HG03521 (cell line): ENCODE measurements at regions not wholly inside any gene's neighbourhood (a gene's known extent, or its start where the extent isn't known, plus 50 kb on each side); places are given as distances from the start of the nearest gene placed in this dataset.

Experiments
- ATAC-seq: cut with Tn5 transposase; IDR thresholded peaks from one replicate; pipeline ENCODE4 v1.9.1; 2021; ENCODE audit warnings: mild to moderate bottlenecking, moderate library complexity; ENCODE audit not compliant: unreplicated experiment

GRCh38 chr13:59495936-59496512 is 667.7 kb downstream of the DIAPH3 start:
- no peak for ATAC-seq

DNA sequence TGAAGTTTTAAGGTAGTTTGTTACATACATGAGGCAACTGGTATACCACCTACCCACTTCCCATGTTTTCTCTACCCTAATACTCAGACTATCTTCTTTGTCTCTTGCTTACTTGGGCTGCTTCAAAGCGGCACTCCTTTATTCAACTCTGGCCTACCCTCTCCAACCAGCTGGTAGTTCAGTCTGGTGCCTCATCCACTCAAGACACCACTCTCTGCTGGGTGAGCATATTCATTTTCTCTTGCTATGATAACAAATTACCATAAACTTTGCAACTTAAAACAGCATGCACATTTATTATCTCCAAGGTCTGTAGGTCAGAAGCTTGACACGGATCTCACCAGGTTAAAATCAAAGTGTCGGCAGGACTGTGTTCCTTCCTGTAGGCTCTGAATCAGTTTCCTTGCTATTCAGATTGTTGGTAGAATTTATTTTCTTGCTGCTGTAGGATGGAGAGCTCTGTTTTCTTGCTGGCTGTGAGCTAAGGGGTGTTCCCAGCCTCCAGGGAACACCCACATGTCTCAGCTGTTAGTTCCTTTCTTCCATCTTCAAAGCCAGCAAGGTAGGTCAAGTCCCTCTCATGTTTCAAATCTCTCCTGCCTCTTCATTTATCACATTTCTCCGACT is 666.0 kb downstream of the DIAPH3 start:
- ATAC-seq: no peak

GRCh38 chr13:59501004-59501403 is 662.7 kb downstream of the DIAPH3 start:
- ATAC-seq: no peak

- no peak for ATAC-seq
Measured at GRCh38 chr13:59504407-59504806, 659.3 kb downstream of the DIAPH3 start.

DNA sequence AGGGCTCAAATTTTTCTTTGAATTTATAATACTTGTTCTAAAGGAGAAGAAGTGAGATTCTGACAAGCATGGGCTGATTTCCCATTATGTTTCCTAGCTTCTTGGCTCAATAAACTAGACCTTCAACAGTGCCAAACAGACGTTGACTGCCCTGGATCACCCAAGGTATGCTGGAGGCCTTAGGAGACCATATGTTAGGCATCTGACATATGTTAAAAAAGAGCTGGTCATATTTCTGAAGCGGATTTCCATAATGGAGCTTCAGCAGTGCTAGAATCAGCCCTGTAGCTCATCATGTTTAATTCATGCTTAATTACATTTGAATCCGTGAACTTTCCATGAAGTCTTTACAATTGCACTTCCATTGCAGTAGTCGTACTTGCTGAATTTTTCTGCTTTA is 653.3 kb downstream of the DIAPH3 start:
- no peak for ATAC-seq

DNA sequence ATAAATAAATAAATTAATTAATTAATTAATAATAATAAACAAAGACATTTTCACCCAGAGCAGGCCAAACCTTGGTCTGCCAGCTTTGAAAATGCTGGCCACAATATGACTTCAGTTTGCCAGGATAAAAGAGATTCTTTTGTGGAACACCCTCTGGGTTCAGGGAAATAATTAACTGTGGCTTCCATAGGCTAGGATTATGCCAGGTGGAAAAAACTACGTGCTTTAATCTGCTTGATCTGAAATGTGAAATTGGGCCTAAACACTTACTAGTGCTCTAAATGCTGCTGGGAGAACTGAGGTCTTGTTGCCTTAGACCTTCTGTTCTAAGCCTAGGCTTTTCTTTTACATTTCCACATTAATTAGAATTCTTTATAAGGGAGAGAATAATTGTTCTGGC is 650.0 kb downstream of the DIAPH3 start:
- ATAC-seq: no peak

DNA sequence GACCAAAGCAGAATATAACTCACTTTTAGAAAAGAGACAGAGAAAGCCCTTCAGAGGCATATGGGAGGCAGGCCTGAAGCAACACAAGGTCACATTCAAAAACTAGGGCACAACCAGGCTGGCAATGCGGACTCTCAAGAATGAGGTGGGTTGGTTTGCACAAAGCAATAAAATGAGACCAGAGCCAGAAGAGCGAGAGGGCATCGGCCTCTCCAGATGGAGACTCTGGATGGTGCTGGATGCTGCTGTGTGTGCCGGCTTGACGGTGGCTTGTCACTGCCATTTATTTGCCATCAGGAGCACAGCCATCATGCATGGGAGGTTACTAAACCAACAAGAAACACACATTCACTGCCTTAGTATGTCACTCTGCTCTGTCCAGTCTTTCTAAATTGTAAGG is 649.4 kb downstream of the DIAPH3 start:
- no peak for ATAC-seq

- no peak for ATAC-seq
Measured at GRCh38 chr13:59519819-59520218, 643.9 kb downstream of the DIAPH3 start.

DNA sequence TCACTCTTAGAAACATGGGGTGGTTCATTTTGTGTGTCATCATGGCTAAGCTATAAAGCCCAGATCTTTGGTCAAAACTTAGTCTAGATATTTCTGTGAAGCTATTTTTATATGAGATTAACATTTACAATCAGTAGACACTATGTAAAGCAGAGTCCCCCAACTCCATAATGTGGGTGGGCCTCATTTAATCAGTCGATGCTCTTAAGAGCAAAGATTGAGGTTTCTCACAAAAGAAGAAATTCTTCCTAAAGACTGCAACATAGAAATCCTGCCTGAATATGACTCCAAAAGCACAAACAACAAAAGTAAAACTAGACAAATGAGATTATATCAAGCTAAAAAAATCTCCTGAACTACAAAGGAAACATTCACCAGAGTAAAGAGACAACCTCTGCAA is 642.2 kb downstream of the DIAPH3 start:
- ATAC-seq: no peak

GRCh38 chr13:59522652-59523051 is 641.1 kb downstream of the DIAPH3 start:
- ATAC-seq: no peak

DNA sequence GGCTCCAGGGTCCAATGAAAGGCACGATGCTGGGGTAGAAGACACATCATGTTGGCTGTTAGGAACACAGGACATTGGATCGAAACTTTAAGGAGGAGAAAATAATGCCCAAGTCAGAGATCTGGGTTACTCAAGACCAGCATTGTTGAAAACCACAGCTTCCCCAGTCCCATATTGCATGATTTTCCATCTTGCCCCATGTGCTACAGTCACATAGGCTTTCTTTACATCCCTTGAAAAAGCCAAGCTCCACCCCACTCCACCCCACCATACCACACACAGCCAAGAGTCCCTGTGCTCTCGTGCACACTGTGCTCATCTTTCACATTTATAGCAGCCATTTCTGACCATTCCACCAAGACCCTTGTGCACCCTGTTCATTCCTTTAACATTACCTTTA is 636.2 kb downstream of the DIAPH3 start:
- no peak for ATAC-seq

DNA sequence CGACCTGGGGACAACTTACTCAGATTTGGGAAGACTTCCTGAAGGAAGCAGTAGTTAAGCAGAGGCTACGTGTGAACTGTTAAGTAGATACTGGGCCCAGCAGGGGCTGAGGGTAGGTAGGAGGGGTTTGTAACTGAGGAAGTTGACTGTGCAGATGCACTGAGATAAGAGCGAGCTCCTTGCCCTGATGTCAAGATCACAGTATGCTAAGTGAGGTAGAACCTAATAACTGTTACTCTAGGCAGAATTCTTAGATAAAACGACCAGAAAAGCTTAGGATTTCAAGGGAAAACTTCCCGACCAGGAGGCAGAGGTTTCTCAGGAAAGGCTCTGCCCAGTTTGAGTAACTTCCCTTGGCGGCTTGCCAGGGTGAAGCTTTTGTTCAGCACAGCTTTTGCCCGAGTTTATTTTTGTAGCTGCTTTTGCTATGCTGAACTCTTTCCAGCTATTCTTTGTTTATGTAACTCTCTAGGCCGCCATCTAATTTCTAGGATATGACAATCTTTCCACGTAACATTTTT is 632.1 kb downstream of the DIAPH3 start:
- ATAC-seq: no peak

DNA sequence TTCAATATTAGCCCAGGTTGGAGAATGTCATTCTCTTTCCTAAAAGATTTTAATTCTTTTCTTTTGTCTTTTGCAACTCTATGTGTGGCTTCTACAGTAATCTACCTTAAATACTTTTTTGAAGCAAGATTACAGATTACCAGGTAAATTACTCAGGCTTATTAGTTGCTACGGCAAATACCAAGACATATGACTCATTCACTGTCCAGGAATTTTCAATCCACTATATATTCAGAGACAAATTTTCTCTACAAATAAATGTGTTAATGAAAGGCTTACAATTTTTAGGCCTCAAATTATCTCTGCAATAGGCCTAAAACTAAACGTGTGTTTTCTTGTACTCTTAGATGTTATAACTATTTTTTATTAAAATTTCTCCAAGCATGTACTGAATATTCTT is 631.3 kb downstream of the DIAPH3 start:
- ATAC-seq: no peak

DNA sequence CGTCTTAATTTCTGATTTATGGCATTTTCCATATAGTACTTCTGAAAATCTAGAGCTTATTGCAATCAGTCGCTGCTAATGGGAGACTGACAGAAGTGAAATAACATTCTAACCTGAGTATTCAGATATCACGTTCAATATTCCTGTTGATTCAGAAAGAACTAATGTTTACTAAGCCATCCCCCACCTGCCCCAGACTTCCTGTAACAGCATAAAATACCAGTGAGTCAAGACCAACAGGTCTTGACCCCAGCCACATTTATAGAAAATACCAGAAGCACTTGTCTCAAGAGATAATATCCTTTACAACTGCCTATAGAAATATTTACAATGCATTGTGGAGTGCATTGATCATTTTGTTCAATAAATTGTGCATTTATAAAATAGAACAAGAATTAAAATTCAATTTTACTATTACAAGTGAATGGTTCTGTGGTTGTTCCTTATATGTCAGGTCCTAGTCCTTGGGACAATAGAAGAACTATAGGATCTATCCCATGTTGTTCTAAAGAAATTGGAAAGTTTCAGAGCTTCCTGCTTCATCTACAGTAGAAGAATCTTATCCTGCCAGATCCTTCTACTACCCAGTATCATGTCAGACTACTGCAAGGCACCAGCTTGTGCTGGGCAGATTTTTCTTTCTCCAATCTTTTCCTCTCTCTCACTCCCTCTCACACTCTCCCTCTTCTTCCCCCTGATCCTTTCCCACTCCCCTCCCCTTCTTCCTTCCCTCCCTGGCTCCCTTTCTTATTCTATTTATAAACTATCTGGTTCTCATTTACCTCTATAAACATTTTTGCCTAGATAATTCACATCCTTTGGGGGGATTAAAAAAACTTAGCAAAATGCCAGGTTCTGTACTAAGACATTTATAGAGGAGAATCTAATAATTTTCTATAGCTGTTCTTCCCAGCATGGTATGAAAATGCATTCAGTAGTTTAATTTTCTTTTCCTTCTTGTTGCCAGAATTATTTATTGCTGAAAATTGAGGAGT is 629.9 kb downstream of the DIAPH3 start:
- ATAC-seq: no peak

- ATAC-seq: no peak
Measured at GRCh38 chr13:59534806-59535205, 628.9 kb downstream of the DIAPH3 start.

GRCh38 chr13:59537500-59537899 is 626.2 kb downstream of the DIAPH3 start:
- ATAC-seq: no peak

DNA sequence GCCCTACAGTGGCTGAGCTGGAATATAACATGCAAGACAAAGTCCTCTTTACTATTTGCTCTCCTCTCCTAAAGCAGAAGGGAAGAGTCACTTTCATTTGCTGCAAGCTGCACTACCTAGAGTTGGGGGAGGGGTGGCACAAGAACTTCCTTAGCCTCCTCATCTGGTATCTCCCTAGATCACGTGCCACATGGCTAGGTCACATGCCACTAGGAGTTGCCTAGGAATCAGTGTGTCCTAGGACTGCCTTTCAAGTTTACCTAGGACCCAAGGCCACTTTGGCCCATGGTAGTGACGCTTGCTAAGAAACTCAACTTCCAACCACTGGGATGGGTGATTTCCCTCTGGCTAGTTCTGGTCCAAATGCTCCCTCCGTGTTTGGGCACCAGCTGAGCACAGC is 625.2 kb downstream of the DIAPH3 start:
- no peak for ATAC-seq

DNA sequence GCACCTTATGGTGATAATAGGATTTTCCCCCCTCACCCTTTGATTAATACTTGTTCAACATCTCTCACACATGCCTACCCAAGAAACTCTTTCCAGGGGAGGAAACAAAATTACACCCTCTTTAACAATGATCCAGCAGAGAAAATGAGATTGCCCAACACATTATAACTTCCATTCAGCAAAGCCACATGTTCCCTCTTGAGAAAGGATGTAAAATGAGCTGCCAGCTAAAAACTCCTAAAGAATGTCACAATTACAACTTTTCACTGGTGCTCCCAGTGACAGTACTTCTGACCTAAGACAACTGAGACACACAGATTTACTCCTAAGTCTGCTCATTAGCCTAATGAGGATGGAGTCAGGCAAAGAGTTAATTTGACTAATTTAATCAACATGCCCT is 621.4 kb downstream of the DIAPH3 start:
- ATAC-seq: no peak

- ATAC-seq: no peak
Measured at GRCh38 chr13:59543418-59543817, 620.3 kb downstream of the DIAPH3 start.

DNA sequence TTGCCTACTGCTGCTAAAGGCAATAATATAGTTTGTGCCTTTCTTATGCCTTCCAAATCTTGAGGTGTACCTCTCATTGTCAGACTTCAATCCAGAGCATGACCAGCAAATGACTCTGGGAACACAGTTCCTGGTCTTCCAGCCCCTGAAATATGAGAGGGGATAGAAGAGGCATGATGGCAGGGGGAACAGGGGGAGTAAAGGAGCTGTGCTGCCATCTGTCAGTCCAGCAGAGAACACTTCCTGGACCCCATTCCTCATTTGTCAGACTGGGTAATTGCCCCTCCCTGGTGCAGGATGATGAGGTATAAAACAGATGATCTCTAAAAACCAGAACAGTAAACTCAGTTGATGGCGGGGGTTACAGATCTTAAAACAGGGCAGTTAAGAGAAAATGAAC is 618.7 kb downstream of the DIAPH3 start:
- no peak for ATAC-seq

GRCh38 chr13:59546178-59546577 is 617.5 kb downstream of the DIAPH3 start:
- ATAC-seq: no peak

- ATAC-seq: no peak
Measured at GRCh38 chr13:59547950-59548349, 615.8 kb downstream of the DIAPH3 start.
